Transverse colon (tissue), 4 donors: ENCODE measurements at regions not wholly inside any gene's neighbourhood (a gene's known extent, or its start where the extent isn't known, plus 50 kb on each side); places are given as distances from the start of the nearest gene placed in this dataset.

Source experiments
- EP300 ChIP-seq: sonication (generic); formaldehyde crosslinking; IDR thresholded peaks from one replicate; pipeline ENCODE4 v1.6.1; 2017; ENCODE audit warnings: antibody characterized with exemption, low read depth
- POLR2A ChIP-seq: fragments of 450-650 bp; IDR thresholded peaks from one replicate; pipeline ENCODE4 v1.6.1; 2016; ENCODE audit warnings: antibody characterized with exemption, mild to moderate bottlenecking, moderate library complexity
- POLR2AphosphoS5 ChIP-seq, 3 donors: sonication (generic); formaldehyde crosslinking; IDR thresholded peaks; one replicate each; pipeline ENCODE4 v1.6.1; 2016; ENCODE audit warnings: antibody characterized with exemption in 3 of 3
- TF ChIP-seq, protein P1 (sequence below), 5 experiments: fragments of 200-600 bp in 3 of 5; fragments of 450-650 bp in 2 of 5; sonication (generic) in 3 of 5; IDR thresholded peaks; 1 replicate in 2 of 5; 2 replicates in 3 of 5; pipeline ENCODE4 v1.5.1; 2016 to 2017; ENCODE audit warnings: antibody characterized with exemption in 5 of 5, inconsistent platforms in 3 of 5, mild to moderate bottlenecking in 2 of 5, moderate library complexity in 1 of 5

DNA sequence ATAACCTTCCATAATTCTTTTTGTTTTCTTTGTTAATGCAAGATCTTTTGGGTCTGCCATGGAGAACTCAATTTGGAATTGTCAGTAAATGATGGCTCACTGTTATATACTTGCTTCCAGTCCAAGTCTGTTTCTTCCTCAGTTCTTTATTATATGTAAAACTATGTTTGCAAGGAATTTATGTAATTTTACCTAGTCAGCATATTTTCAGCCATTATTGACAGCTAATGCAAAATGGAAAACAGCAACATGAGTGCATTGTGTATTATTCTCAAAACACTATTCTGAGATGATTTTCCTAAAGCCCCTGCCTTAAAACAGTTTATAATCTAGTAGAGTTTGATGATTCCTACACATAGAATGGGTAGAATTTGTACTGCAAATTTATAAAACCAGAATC lies 167.5 kb downstream of the TANC2 start:
- TF ChIP-seq POLR2A (no peak), POLR2AphosphoS5 (IDR thresholded peaks at IDR 0.05) (no peak), EP300 (no peak)
- TF ChIP-seq, protein P1, sequence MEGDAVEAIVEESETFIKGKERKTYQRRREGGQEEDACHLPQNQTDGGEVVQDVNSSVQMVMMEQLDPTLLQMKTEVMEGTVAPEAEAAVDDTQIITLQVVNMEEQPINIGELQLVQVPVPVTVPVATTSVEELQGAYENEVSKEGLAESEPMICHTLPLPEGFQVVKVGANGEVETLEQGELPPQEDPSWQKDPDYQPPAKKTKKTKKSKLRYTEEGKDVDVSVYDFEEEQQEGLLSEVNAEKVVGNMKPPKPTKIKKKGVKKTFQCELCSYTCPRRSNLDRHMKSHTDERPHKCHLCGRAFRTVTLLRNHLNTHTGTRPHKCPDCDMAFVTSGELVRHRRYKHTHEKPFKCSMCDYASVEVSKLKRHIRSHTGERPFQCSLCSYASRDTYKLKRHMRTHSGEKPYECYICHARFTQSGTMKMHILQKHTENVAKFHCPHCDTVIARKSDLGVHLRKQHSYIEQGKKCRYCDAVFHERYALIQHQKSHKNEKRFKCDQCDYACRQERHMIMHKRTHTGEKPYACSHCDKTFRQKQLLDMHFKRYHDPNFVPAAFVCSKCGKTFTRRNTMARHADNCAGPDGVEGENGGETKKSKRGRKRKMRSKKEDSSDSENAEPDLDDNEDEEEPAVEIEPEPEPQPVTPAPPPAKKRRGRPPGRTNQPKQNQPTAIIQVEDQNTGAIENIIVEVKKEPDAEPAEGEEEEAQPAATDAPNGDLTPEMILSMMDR (IDR thresholded peaks at IDR 0.05), result no peak
